Sigmoid colon (tissue), 4 donors: ENCODE measurements at regions not wholly inside any gene's neighbourhood (a gene's known extent, or its start where the extent isn't known, plus 50 kb on each side); places are given as distances from the start of the nearest gene placed in this dataset.

Experiments
- POLR2A ChIP-seq, 2 donors: fragments of 450-650 bp; IDR thresholded peaks; one replicate each; pipeline ENCODE4 v1.6.1; 2016; ENCODE audit warnings: antibody characterized with exemption in 2 of 2, mild to moderate bottlenecking in 2 of 2, moderate library complexity in 2 of 2
- POLR2AphosphoS5 ChIP-seq, 4 donors: sonication (generic); formaldehyde crosslinking; IDR thresholded peaks; one replicate each; pipeline ENCODE4 v1.6.1; 2017; ENCODE audit warnings: antibody characterized with exemption in 4 of 4
- TF ChIP-seq, protein P1 (sequence below), 4 experiments: fragments of 450-650 bp in 3 of 4; fragments of 200-600 bp in 1 of 4; IDR thresholded peaks; one replicate each; pipeline ENCODE4 v1.5.1; 2016 to 2019; ENCODE audit warnings: antibody characterized with exemption in 4 of 4, mild to moderate bottlenecking in 3 of 4, moderate library complexity in 2 of 4

DNA sequence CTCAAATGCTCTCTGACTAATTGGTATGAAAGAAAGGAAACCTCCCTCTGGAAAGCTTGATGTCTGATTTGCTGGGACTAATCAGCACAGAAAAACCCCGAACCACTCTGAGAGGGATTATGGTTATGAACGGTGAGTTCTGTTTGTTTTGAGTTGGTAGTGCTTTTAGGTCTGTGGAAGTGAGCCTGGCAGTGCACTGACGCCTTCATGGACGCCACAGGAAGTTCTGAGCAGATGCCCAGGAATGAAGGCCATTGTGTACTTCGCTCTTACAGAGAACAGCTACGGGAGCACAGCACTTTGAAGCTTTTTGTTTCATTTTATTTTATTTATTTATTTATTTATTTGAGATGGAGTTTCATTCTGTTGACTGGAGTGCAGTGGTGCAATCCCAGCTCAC, 754.1 kb downstream of the QKI start:
- TF ChIP-seq, protein P1, sequence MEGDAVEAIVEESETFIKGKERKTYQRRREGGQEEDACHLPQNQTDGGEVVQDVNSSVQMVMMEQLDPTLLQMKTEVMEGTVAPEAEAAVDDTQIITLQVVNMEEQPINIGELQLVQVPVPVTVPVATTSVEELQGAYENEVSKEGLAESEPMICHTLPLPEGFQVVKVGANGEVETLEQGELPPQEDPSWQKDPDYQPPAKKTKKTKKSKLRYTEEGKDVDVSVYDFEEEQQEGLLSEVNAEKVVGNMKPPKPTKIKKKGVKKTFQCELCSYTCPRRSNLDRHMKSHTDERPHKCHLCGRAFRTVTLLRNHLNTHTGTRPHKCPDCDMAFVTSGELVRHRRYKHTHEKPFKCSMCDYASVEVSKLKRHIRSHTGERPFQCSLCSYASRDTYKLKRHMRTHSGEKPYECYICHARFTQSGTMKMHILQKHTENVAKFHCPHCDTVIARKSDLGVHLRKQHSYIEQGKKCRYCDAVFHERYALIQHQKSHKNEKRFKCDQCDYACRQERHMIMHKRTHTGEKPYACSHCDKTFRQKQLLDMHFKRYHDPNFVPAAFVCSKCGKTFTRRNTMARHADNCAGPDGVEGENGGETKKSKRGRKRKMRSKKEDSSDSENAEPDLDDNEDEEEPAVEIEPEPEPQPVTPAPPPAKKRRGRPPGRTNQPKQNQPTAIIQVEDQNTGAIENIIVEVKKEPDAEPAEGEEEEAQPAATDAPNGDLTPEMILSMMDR (IDR thresholded peaks at IDR 0.05) = no peak
- no peak for TF ChIP-seq POLR2A (IDR thresholded peaks at IDR 0.05)
- TF ChIP-seq POLR2AphosphoS5 (IDR thresholded peaks at IDR 0.05) = no peak
